ENCODE measurements at regions not wholly inside any gene's neighbourhood (a gene's known extent, or its start where the extent isn't known, plus 50 kb on each side); places are given as distances from the start of the nearest gene placed in this dataset.
A peak's percentile ranks its signal among the peaks of the same experiment; 100 is the strongest.

- no peak for DNase-seq
Observed at GRCh38 chr10:128499486-128499885, 373.3 kb upstream of the MKI67 start.

- no peak for DNase-seq
Observed at GRCh38 chr10:128499956-128500355, 373.7 kb upstream of the MKI67 start.

- no peak for DNase-seq
Observed at GRCh38 chr10:128500642-128501041, 374.4 kb upstream of the MKI67 start.

- no peak for DNase-seq
Observed at GRCh38 chr10:128505346-128505745, 379.1 kb upstream of the MKI67 start.

GRCh38 chr10:128506423-128506822 is 380.2 kb upstream of the MKI67 start:
- no peak for DNase-seq

GRCh38 chr10:128507066-128507465 is 380.8 kb upstream of the MKI67 start:
- no peak for DNase-seq

- no peak for DNase-seq
Observed at GRCh38 chr10:128511284-128511683, 385.1 kb upstream of the MKI67 start.

- no peak for DNase-seq
Observed at GRCh38 chr10:128512767-128513166, 386.5 kb upstream of the MKI67 start.

GRCh38 chr10:128514536-128514935 is 388.3 kb upstream of the MKI67 start:
- no peak for DNase-seq

GRCh38 chr10:128516180-128516579 is 390.0 kb upstream of the MKI67 start:
- no peak for DNase-seq

GRCh38 chr10:128517167-128517566 is 390.9 kb upstream of the MKI67 start:
- no peak for DNase-seq

GRCh38 chr10:128518000-128518399 is 391.8 kb upstream of the MKI67 start:
- no peak for DNase-seq

- no peak for DNase-seq
Observed at GRCh38 chr10:128519581-128519980, 393.4 kb upstream of the MKI67 start.

- DNase-seq: no peak
Observed at GRCh38 chr10:128520211-128520815, 394.1 kb upstream of the MKI67 start.

GRCh38 chr10:128522551-128523308 is 396.5 kb upstream of the MKI67 start:
- no peak for DNase-seq

GRCh38 chr10:128525444-128525843 is 399.2 kb upstream of the MKI67 start:
- no peak for DNase-seq

- no peak for DNase-seq
Observed at GRCh38 chr10:128525936-128526335, 399.7 kb upstream of the MKI67 start.

GRCh38 chr10:128526791-128527375 is 400.7 kb upstream of the MKI67 start:
- DNase-seq: peak; percentile 15 to 70

- no peak for DNase-seq
Observed at GRCh38 chr10:128527711-128528110, 401.5 kb upstream of the MKI67 start.

GRCh38 chr10:128528167-128528566 is 401.9 kb upstream of the MKI67 start:
- DNase-seq: no peak

GRCh38 chr10:128528781-128529180 is 402.6 kb upstream of the MKI67 start:
- no peak for DNase-seq

- DNase-seq: peak in 1 of 2 experiments; percentile 51
Observed at GRCh38 chr10:128529225-128529624, 403.0 kb upstream of the MKI67 start.

GRCh38 chr10:128530301-128530700 is 404.1 kb upstream of the MKI67 start:
- peak in 1 of 2 experiments; percentile 15 for DNase-seq

- DNase-seq: no peak
Observed at GRCh38 chr10:128530946-128531345, 404.7 kb upstream of the MKI67 start.

Measured in NCI-H524 (cell line).